CD4-positive, CD25-positive, alpha-beta regulatory T cell (primary cell): ENCODE measurements at regions not wholly inside any gene's neighbourhood (a gene's known extent, or its start where the extent isn't known, plus 50 kb on each side); places are given as distances from the start of the nearest gene placed in this dataset.
A peak's percentile ranks its signal among the peaks of the same experiment; 100 is the strongest.
"Not testable (repeated sequence)": the region's sequence is repeated elsewhere in the genome, so short reads cannot be mapped to it uniquely, and the experiment has no call there.

ENCODE experiments used
- ATAC-seq, 2 donors: fragments of 150-1000 bp; cut with Tn5 transposase; one replicate each; pipeline ENCODE4 v1.10.0; 2021; ENCODE audit warnings: low read depth in 2 of 2, moderate number of reproducible peaks in 2 of 2, moderate library complexity in 1 of 2
- DNase-seq, 3 donors: peaks; one replicate each; pipeline versions ENCODE4 v3.0.0 to v3.0.0-alpha.2; 2012 to 2022; ENCODE audit warnings: mixed read lengths in 1 of 3
- H3K27ac ChIP-seq: one replicate; pipeline ENCODE4 v1.7.0; 2013; ENCODE audit warnings: mild to moderate bottlenecking, low read length; ENCODE audit not compliant: insufficient read depth, poor library complexity, severe bottlenecking
- H3K27me3 ChIP-seq: one replicate; pipeline ENCODE4 v1.7.0; 2013; ENCODE audit warnings: low read length; ENCODE audit not compliant: control insufficient read depth, insufficient read depth
- H3K36me3 ChIP-seq: one replicate; pipeline ENCODE4 v1.7.0; 2013; ENCODE audit warnings: mild to moderate bottlenecking, low read length, moderate library complexity; ENCODE audit not compliant: control insufficient read depth, insufficient read depth
- H3K4me1 ChIP-seq: 2 replicates; pipeline ENCODE4 v1.7.0; 2013; ENCODE audit warnings: mild to moderate bottlenecking, low read length; ENCODE audit not compliant: insufficient read depth, control insufficient read depth, poor library complexity, severe bottlenecking
- H3K4me3 ChIP-seq: one replicate; pipeline ENCODE4 v1.7.0; 2013; ENCODE audit warnings: low read depth, mild to moderate bottlenecking, low read length, moderate library complexity
- H3K9me3 ChIP-seq, 2 experiments: 1 replicate in 1 of 2; 2 replicates in 1 of 2; pipeline ENCODE4 v1.7.0; 2013; ENCODE audit warnings: low read length in 2 of 2, mild to moderate bottlenecking in 1 of 2, moderate library complexity in 1 of 2; ENCODE audit not compliant: control insufficient read depth in 2 of 2
- H3K27ac Mint-ChIP-seq, 3 donors: one replicate each; pipeline ENCODE4 v1.8.0; 2020 to 2022; ENCODE audit warnings: mild to moderate bottlenecking in 3 of 3, mixed read lengths in 3 of 3, moderate library complexity in 2 of 3
- H3K27me3 Mint-ChIP-seq: one replicate; pipeline ENCODE4 v1.8.0; 2022; ENCODE audit warnings: mild to moderate bottlenecking, mixed read lengths
- H3K36me3 Mint-ChIP-seq: one replicate; pipeline ENCODE4 v1.8.0; 2020; ENCODE audit warnings: mixed read lengths
- H3K4me1 Mint-ChIP-seq, 4 donors: one replicate each; pipeline ENCODE4 v1.8.0; 2020 to 2022; ENCODE audit warnings: mixed read lengths in 4 of 4, mild to moderate bottlenecking in 1 of 4
- H3K4me3 Mint-ChIP-seq, 4 donors: one replicate each; pipeline ENCODE4 v1.8.0; 2020 to 2022; ENCODE audit warnings: mild to moderate bottlenecking in 4 of 4, mixed read lengths in 4 of 4, moderate library complexity in 3 of 4
- H3K9me3 Mint-ChIP-seq, 7 donors: one replicate each; pipeline ENCODE4 v1.8.0; 2020 to 2022; ENCODE audit warnings: mixed read lengths in 7 of 7, mild to moderate bottlenecking in 3 of 7, moderate library complexity in 2 of 7

DNA sequence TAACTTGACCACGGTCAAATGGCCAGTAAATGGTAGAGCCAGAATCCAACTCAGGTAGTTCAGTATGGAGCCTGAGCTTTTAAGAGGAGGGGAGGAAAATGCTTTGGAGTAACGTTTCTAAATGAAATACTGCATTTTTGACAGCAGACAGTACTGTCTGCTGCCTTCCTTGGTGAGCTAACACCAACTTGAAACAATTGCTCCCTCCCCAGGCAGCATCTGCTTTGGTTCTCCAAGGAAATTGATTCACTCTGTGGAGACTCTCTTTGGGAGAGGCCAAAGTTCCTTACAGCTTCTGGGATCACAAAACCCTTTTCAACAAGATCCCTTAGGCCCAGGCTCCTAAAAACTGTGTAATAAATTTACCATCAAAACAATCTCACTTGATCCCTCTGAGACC, 75.2 kb upstream of the SSBP2 start:
- ATAC-seq, result no peak
- no peak overlapping the region for H3K27ac Mint-ChIP-seq
- peaks cover 0 to 6% (median 0%) of the 10 kb centered on the region in 4 donors for H3K4me1 Mint-ChIP-seq
- Histone ChIP-seq H3K4me1 (no peaks in the 10 kb centered on the region), H3K36me3 (no peaks in the 10 kb centered on the region), H3K27ac (no peak overlapping the region), H3K27me3 (peaks cover 2% of the 10 kb centered on the region), H3K9me3 (no peaks in the 10 kb centered on the region), H3K4me3 (no peak overlapping the region)
- no peak overlapping the region for H3K4me3 Mint-ChIP-seq
- no peaks in the 10 kb centered on the region for H3K36me3 Mint-ChIP-seq
- peaks cover 9% of the 10 kb centered on the region for H3K27me3 Mint-ChIP-seq
- H3K9me3 Mint-ChIP-seq, result no peaks in the 10 kb centered on the region
- DNase-seq, result no peak

DNA sequence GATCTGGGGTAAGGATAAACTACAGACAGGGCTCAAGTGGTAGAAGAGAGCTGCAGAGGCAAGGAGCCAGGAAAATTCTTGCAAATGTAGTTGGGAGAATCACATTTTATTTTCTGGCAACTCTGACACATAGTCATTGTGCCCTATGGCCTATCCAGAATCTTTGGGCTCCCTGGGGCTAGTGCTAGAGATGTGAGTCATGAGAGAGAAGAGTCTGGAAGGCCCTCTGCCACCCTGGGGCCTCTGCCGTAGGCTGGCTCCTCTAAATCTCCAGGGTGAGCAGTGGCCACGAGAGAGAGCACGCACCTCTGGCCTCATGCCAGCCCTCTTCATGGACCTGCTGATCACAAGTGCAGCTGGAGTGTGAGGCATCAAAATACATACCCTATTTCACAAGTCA, 74.3 kb upstream of the SSBP2 start:
- peaks cover 0 to 9% (median 3%) of the 10 kb centered on the region in 4 donors for H3K4me1 Mint-ChIP-seq
- Histone ChIP-seq H3K27me3 (peaks cover 2% of the 10 kb centered on the region), H3K4me1 (no peaks in the 10 kb centered on the region), H3K27ac (no peak overlapping the region), H3K9me3 (no peaks in the 10 kb centered on the region), H3K36me3 (no peaks in the 10 kb centered on the region), H3K4me3 (no peak overlapping the region)
- no peak overlapping the region for H3K27ac Mint-ChIP-seq
- H3K9me3 Mint-ChIP-seq, result no peaks in the 10 kb centered on the region
- no peaks in the 10 kb centered on the region for H3K36me3 Mint-ChIP-seq
- ATAC-seq (no peak), DNase-seq (no peak)
- no peak overlapping the region for H3K4me3 Mint-ChIP-seq
- H3K27me3 Mint-ChIP-seq, result peaks cover 9% of the 10 kb centered on the region

DNA sequence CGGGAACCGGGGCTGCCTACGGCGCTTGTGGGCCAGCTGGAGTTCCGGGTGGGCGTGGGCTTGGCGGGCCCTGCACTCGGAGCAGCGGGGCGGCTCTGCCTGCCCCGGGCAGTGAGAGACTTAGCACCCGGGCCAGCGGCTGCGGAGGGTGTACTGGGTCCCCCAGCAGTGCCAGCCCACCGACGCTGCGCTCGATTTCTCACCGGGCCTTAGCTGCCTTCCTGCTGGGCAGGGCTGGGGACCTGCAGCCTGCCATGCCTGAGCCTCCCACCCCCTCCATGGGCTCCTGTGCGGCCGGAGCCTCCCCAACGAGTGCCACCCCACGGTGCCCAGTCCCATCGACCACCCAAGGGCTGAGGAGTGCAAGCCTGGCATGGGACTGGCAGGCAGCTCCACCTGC, 72.8 kb upstream of the SSBP2 start:
- not testable (repeated sequence) for H3K9me3 ChIP-seq, H3K27ac ChIP-seq, H3K36me3 ChIP-seq, H3K4me3 Mint-ChIP-seq, H3K4me3 ChIP-seq, DNase-seq, H3K27me3 Mint-ChIP-seq, ATAC-seq, H3K27ac Mint-ChIP-seq, H3K36me3 Mint-ChIP-seq, H3K27me3 ChIP-seq, H3K9me3 Mint-ChIP-seq, H3K4me1 ChIP-seq
- peaks cover 0 to 13% (median 6%) of the 10 kb centered on the region in 4 donors for H3K4me1 Mint-ChIP-seq

DNA sequence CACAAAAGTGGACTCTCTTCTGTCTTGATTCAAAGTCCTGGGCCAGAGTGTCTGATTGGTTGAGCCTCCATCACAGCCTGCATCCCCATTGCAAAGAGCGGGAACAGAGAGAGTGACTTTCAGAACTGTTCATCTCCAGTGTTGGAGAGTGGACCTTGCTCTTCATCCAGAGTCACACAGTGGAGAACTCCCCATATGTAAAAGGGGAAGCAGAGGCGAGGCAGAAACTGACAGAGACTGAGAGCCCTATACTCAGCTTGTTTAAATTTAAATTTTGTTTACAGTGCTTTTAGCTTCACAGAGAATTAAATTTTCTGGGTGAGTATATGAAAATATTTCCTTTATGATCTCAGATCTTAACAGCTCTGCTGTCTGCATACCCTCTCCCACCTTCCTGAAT, 70.0 kb upstream of the SSBP2 start:
- H3K27me3 ChIP-seq, result no peaks in the 10 kb centered on the region
- H3K4me1 ChIP-seq, result no peaks in the 10 kb centered on the region
- Mint-ChIP-seq H3K4me3 (no peak overlapping the region), H3K27ac (peak overlapping the region in 2 of 3 donors; percentile 28 to 53), H3K4me1 (peaks cover 9 to 31% (median 17%) of the 10 kb centered on the region in 4 donors), H3K36me3 (no peaks in the 10 kb centered on the region), H3K9me3 (no peaks in the 10 kb centered on the region), H3K27me3 (no peaks in the 10 kb centered on the region)
- no peaks in the 10 kb centered on the region for H3K9me3 ChIP-seq
- no peak overlapping the region for H3K27ac ChIP-seq
- H3K4me3 ChIP-seq, result no peak overlapping the region
- DNase-seq, result no peak
- ATAC-seq, result no peak
- no peaks in the 10 kb centered on the region for H3K36me3 ChIP-seq

DNA sequence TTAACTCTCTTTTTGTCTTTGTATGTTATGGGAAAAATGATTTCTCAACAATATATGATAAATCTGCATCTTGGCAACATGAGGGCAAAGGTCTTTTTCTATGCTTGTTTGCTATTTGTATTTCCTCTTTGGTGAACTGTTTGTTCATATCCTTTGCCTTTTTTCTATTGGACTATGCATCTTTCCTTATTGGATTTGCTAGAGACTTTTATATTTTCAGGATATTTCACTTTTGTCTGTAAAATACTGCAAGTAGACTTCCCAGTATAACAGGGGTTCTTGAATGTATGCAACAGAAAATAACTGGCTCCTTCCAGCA, 69.4 kb upstream of the SSBP2 start:
- Mint-ChIP-seq H3K27me3 (no peaks in the 10 kb centered on the region), H3K36me3 (no peaks in the 10 kb centered on the region), H3K4me3 (no peak overlapping the region), H3K9me3 (no peaks in the 10 kb centered on the region), H3K27ac (no peak overlapping the region), H3K4me1 (peaks cover 9 to 31% (median 17%) of the 10 kb centered on the region in 4 donors)
- Histone ChIP-seq H3K27ac (no peak overlapping the region), H3K4me1 (no peaks in the 10 kb centered on the region), H3K9me3 (no peaks in the 10 kb centered on the region), H3K4me3 (no peak overlapping the region), H3K36me3 (no peaks in the 10 kb centered on the region), H3K27me3 (no peaks in the 10 kb centered on the region)
- ATAC-seq (no peak), DNase-seq (no peak)

GRCh38 chr5:81819556-81820317, 68.8 kb upstream of the SSBP2 start:
- Mint-ChIP-seq H3K4me3 (no peak overlapping the region), H3K36me3 (no peaks in the 10 kb centered on the region), H3K4me1 (peaks cover 9 to 31% (median 17%) of the 10 kb centered on the region in 4 donors), H3K9me3 (no peaks in the 10 kb centered on the region), H3K27me3 (peaks cover under 1% of the 10 kb centered on the region), H3K27ac (peak overlapping the region in 1 of 3 donors; percentile 91)
- H3K9me3 ChIP-seq, result no peaks in the 10 kb centered on the region
- H3K36me3 ChIP-seq, result no peaks in the 10 kb centered on the region
- ATAC-seq (no peak), DNase-seq (no peak)
- H3K4me1 ChIP-seq, result no peaks in the 10 kb centered on the region
- H3K27me3 ChIP-seq, result no peaks in the 10 kb centered on the region
- H3K27ac ChIP-seq, result no peak overlapping the region
- no peak overlapping the region for H3K4me3 ChIP-seq

GRCh38 chr5:81817980-81818379, 67.1 kb upstream of the SSBP2 start:
- Histone ChIP-seq H3K36me3 (no peaks in the 10 kb centered on the region), H3K4me1 (no peaks in the 10 kb centered on the region), H3K9me3 (no peaks in the 10 kb centered on the region), H3K27me3 (no peaks in the 10 kb centered on the region), H3K4me3 (no peak overlapping the region), H3K27ac (no peak overlapping the region)
- ATAC-seq (peak; percentile 48 to 60), DNase-seq (peak in 2 of 3 donors; percentile 20 to 53)
- no peaks in the 10 kb centered on the region for H3K36me3 Mint-ChIP-seq
- peaks cover 0 to 3% (median 0%) of the 10 kb centered on the region in 7 donors for H3K9me3 Mint-ChIP-seq
- no peak overlapping the region for H3K27ac Mint-ChIP-seq
- H3K4me3 Mint-ChIP-seq, result peak overlapping the region in 2 of 4 donors; percentile 14 to 37
- H3K27me3 Mint-ChIP-seq, result peaks cover 5% of the 10 kb centered on the region
- H3K4me1 Mint-ChIP-seq, result peaks cover 8 to 31% (median 16%) of the 10 kb centered on the region in 4 donors

GRCh38 chr5:81817086-81817485, 66.2 kb upstream of the SSBP2 start:
- Mint-ChIP-seq H3K4me3 (no peak overlapping the region), H3K36me3 (no peaks in the 10 kb centered on the region), H3K4me1 (peaks cover 8 to 31% (median 16%) of the 10 kb centered on the region in 4 donors), H3K27me3 (peaks cover 5% of the 10 kb centered on the region), H3K27ac (peak overlapping the region in 1 of 3 donors; percentile 5), H3K9me3 (peaks cover 0 to 3% (median 0%) of the 10 kb centered on the region in 7 donors)
- H3K27ac ChIP-seq, result no peak overlapping the region
- no peaks in the 10 kb centered on the region for H3K4me1 ChIP-seq
- H3K9me3 ChIP-seq, result no peaks in the 10 kb centered on the region
- H3K4me3 ChIP-seq, result no peak overlapping the region
- DNase-seq (no peak), ATAC-seq (no peak)
- H3K36me3 ChIP-seq, result no peaks in the 10 kb centered on the region
- peaks cover 4% of the 10 kb centered on the region for H3K27me3 ChIP-seq
